C4-2B (cell line): ENCODE measurements at regions not wholly inside any gene's neighbourhood (a gene's known extent, or its start where the extent isn't known, plus 50 kb on each side); places are given as distances from the start of the nearest gene placed in this dataset.

Source experiments
- CTCF ChIP-seq: fragments of 450-650 bp; conservative IDR thresholded peaks from 2 replicates; pipeline ENCODE4 v1.5.1; 2017; ENCODE audit warnings: mild to moderate bottlenecking
- ZFX ChIP-seq: fragments of 450-650 bp; IDR thresholded peaks from 2 replicates; pipeline ENCODE4 v1.6.1; 2017

- no peak for TF ChIP-seq CTCF
- no peak for TF ChIP-seq ZFX
Observed at GRCh38 chr4:130141651-130142050, 1045.7 kb downstream of the C4orf33 start.
